ENCODE measurements at regions not wholly inside any gene's neighbourhood (a gene's known extent, or its start where the extent isn't known, plus 50 kb on each side); places are given as distances from the start of the nearest gene placed in this dataset.
"Not testable (repeated sequence)": the region's sequence is repeated elsewhere in the genome, so short reads cannot be mapped to it uniquely, and the experiment has no call there.

DNA sequence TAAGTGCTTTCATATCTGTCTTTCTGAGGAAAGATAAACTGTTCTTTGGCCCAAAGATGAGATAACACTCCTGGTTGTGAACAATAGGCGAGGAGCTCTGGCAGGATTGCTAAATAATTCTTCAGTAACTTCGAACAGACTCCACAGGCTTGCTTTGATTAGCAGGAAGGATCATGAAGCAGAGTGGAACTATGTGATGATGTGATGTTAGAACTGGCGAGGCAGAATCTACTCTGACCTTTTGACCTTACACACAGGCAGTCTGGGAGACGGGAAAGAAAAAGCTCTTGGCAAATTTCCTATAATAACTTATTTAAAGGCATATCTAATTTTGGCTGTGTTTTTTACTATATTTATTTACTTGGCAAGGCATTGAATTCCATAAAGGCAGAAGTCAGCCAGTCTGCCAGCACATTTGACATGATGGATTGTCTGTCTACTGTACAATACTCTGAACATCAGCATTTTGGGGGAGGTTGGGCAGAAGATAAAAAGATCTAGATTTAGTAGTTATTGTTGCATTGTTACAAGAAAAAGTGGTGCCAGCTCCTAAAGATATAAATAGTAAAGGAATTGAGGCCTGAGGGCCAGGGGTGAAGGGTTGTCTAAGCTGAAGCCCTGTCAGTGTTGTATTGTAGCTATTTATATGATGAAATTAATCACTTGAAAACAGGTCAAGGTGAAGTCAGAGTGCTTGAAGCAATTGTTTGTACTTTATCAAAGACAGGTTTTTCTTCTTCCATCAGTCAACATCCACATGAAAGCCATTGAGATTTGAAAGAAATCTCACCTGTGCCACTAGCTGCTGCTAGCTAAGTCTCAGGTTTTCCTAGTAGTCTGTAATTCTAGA, 708.8 kb downstream of the LTN1 start:
- no peak for DNase-seq (ENCODE audit: low read depth in 3 of 3)

DNA sequence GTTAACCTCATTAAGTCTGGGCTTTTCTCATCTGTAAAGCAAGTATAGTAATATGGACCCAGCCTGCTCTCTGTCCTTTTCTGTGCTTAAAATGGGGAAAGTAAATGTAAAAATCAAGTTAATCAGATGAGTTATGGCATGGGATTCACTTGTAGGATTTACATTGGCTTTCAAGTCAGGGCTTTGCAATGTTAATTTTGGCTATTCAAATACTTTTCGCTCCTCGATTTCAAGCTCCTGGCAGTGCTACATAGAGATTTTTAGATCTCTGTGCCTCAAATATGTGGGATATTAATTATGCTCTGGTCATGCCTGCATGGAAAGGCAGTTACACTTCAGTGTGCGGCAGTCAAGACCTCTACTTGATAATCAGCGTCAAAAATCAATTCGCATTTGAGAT, 709.8 kb downstream of the LTN1 start:
- no peak for DNase-seq (ENCODE audit: low read depth in 3 of 3)

DNA sequence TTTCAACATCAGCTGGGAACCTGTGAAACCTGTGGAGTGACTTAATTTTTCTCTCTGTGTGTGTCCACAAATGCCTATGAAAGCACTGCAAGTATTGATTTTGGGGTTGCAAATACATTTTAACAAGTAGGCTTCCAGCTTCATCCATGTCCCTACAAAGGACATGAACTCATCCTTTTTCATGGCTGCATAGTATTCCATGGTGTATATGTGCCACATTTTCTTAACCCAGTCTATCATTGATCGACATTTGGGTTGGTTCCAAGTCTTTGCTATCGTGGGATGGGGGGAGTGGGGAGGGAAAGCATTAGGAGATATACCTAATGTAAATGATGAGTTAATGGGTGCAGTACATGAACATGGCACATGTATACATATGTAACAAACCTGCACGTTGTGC, 711.3 kb downstream of the LTN1 start:
- not testable (repeated sequence) for DNase-seq (ENCODE audit: low read depth in 3 of 3)

DNA sequence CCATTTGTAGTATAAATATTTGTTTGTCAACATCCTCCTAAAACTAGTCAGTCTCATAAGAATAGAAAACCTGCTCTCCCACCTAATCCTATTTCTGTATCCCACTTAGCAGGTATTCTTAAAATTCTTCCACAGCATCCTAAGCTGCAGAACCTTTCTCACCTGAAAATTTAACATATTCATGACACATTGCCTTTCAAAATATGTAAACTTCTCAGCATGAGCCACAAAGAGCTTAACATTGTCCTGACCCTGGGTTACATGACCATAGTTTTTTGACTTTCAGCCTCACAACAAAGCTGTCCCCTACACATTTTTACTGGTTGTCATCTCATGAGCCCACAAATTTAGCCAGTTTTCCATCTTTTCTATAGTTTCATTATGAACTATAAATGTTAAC, 712.1 kb downstream of the LTN1 start:
- DNase-seq (ENCODE audit: low read depth in 3 of 3), result no peak

DNA sequence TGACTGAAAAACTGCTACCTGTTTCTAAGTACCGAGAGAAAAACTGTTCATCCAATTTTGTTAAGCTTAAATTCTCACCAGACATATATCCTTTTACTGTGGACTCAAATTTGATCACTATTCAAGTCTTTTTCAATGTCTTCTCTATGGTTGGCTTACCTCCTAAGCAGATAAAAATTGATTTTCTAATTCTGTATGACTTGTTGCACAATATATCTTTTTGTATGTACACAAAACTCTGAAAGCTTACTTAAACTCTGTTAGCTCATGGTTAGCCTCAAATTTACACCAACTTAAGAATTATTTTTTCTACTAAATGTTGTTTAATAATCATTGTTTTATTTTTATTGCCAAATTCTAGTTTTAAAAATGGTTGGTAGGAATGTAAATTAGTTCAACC, 715.4 kb downstream of the LTN1 start:
- DNase-seq (ENCODE audit: low read depth in 3 of 3), result no peak

DNA sequence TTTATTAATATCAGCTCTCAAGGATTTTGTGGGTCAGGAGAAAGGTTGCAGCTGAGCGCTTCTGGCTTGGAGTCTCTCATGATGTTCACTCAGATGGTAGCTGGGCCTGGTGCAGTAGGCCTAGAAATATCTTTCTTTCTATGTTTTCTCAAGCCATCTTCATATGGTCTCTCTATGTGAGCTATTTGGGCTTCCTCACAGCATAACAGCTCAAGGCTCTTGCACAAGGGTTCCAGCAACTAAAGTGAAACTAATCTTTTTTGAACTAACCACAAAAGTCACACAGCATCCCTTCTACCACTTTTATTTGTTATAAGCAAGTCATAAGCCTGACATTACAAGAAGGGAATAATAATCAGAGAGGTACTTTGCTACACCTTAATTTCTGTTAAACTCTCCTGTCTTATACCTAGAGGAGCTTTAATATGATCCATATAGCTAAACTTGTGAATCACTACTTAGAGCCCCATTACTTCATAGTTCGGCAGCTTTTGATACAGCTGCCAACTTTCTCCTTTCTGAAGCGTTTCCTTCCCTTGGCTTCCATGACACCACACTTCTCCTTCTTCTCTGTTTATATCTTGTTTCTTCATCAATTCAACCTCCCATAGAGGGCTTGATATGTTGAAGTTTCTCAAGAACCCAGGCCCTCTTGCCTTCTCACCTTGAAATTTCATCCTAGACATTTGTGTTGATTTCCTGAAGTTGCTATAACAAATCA, 720.2 kb downstream of the LTN1 start:
- DNase-seq (ENCODE audit: low read depth in 3 of 3), result no peak

DNA sequence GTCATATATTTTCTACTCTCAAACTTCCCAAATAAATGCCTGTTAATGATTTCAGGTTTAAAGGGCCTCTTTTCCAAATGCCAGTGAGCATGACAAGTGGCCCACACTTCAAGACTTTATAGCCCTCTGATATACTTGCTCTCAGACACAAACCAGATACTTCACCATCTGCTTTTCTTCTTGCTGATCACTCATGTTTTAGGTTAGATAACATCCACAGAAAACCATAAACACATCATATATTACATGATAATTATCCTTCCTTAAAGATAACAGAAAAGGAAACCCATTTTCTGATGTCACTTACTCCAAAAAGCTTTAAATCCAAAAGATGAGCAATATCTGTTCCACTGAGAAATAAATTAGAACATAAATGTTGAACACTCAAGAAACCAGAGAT, 723.5 kb downstream of the LTN1 start:
- DNase-seq (ENCODE audit: low read depth in 3 of 3), result no peak

DNA sequence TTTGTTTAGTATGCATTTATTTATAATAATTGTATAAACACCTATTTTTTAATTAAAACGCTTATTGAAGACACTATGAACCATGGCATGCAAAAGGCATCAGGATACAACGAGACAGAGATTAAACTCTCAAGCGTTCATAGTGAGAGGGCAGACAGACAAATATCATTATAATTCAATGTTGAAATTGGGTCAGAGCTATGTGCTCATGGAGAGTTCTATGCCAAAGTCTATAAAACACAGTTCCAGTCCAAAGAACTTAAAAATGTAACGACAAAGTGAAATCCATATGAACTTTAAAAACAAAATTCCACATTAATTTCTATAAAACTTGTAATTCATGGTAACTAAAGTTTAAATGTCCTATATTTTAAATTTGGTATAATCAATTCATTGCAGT, 724.0 kb downstream of the LTN1 start:
- DNase-seq (ENCODE audit: low read depth in 3 of 3), result no peak

DNA sequence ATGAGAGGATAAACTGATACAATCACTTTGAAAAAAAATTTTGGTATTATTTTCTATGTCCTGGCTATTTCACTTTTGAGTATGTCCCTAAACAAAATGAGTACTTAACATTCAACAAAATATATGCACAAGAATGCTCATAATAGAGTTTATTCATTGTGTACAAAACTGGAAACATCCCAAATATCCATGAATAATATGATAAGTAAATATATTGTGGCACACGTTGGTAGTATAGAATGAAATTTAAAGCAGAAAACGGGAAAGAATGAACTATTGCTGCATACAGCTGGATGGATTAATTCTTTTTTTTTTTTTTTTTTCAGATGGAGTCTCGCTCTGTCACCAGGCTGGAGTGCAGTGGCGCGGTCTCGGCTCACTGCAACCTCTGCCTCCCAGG, 725.2 kb downstream of the LTN1 start:
- DNase-seq (ENCODE audit: low read depth in 3 of 3), result no peak

DNA sequence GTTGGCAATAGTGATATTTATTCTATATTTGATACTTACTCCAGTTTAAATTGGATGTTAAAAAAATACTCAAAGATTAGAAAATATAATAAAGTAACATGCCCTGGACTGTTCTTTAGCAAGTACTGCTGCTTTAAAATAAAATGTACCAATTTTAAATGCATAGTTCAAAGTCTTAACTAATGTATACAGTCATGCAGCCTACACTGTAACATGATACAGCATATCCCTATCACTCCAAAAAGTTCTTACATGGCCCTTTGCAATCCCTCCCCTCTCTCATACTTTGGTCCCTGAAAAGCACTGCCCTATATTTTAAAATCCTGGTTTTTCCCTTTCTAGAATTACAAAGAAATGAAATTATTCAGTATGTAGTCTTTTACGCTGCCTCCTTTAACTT, 726.6 kb downstream of the LTN1 start:
- no peak for DNase-seq (ENCODE audit: low read depth in 3 of 3)

DNA sequence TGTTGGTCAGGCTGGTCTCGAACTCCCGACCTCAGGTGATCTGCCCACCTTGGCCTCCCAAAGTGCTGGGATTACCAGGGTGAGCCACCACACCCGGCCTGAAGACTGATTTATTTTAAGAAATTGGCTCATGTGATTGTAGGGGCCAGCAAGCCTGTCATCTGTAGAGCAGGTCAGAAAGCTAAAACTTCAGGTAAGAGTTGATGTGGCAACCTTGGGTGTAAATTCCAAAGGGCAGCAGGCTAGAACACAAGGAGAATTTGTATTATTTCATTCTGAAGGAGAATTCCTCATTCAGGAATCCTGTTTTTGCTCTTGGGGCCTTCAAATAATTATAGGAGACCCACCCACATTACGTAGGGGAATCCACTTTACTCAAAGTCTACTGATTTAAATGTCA, 728.7 kb downstream of the LTN1 start:
- no peak for DNase-seq (ENCODE audit: low read depth in 3 of 3)

DNA sequence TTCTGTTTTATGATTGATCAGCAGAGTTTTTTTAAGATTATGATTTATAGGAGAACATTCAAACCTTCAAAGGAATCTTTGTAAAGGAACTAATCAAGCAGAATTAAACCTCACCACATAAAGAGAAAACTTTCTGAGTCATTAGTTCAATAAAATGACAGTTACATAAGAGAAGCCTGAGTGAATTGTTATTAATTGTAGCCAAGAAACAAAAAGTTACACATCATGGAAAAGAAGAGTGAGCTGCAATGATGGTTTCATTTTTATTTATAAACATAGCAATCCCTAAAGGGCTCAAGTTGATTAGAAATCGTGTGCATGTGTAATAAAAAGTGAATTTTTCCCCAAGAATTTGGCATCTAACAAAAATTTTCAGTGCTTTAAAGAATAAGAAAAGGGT, 731.4 kb downstream of the LTN1 start:
- DNase-seq (ENCODE audit: low read depth in 3 of 3), result no peak

DNA sequence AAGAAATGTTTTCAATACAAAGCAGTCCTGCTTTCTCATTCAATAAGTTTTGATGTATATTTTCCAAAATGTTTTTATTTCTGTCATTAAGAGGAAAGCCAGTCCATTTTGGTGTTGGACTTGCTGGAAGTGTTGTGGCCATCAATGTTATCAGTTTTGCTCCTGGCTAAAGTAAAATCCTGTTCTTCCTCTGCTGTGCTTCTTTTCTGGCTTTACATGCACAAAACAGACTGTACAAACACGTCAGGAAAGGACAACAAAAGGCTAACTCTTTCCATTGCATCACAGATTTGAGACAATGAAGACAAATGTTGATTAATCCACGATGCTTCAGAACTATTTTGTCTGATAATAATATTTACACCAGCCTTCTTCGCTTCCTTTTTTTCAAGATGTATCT, 735.4 kb downstream of the LTN1 start:
- DNase-seq (ENCODE audit: low read depth in 3 of 3), result no peak

DNA sequence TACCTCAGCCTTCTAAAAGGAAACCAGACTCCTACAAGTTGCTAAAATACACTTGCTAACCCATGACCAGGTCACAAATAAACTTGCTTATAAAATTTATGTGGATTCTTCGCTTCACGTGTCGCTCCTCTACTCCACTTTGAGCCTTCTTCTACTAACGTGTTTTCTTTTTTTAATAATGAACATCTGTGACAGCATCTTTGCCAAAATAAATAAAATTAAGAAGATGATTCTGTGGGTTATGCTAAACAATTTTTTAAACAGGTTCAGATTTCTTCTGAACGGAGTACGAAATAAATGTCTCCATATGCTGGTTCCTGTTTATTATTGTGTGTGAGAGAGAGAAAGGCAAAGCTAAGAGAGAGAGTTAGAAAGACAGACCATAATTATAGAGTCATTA, 735.8 kb downstream of the LTN1 start:
- no peak for DNase-seq (ENCODE audit: low read depth in 3 of 3)

DNA sequence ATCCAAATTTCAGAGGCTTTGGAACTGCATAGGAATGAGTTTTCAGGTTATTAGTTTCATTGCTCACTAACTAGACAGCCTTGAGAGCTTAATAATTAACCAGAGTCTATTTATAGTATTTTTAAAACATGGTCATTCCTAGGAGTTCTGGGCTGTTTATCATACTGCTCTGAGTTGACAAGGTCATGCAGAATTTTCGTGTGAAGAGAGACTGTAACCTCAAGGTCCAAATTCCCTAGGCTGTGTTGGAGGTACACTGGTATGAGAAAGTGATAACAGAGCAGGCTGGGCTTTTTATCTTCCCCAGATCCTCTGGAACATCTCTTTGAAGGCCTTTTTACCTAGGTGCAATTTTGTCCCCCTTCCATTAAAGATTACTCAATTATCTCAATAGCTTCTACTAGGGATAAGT, 736.3 kb downstream of the LTN1 start:
- no peak for DNase-seq (ENCODE audit: low read depth in 3 of 3)

DNA sequence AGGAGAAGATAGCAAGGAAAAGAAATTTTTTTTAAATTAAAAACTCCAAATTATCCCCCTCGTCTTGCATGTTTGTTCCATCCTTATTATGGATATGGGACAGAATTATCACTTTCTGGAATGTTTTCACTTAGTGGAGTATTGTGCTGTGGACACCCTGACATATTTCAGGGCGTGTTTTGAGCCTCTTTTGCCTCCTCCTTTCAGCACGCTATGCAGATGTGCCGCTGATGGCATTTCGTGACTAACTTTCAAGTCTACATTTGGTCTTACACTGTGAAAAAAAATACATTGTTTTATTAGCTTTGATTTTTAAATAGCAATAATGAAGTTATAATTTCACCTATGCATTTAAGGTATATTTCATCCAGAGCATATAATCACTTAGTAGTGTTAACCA, 738.7 kb downstream of the LTN1 start:
- DNase-seq (ENCODE audit: low read depth in 3 of 3), result no peak

DNA sequence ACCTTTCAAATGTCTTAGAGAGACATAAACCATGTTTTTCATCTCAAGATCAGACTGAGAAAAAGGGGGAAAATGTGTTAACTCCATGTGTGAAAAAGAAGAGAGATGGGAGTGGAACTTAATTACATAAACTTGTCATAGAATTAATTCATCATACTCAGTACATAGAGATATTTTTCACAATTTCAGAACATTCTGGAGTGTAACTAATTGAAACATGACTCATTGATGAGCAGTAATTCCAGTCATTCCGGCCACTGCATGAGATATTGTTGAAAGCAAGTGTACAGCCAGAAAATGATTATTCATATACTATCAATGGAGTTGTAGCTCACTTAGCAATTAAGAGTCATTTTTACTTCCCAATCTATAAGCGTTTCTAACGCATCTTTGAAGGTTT, 739.3 kb downstream of the LTN1 start:
- DNase-seq (ENCODE audit: low read depth in 3 of 3), result no peak

DNA sequence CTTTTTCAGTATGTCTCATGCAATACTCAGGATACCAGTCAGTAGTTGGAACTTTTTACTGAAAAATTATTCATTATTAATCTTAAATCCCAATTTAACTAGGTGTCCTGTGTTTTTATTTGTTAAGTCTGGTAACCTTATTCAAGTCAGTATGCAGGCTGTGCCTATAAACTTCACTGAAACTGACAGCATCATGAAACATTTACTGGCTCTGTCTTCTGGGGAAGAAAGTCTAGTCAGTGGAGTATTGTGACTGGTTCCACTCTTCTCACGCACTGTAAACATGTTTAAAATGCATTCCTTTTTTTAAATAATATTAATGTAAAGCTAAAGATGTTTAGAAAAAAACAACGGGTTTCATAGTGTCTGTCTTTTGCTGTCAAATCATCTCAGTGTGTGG, 739.7 kb downstream of the LTN1 start:
- DNase-seq (ENCODE audit: low read depth in 3 of 3), result no peak

DNA sequence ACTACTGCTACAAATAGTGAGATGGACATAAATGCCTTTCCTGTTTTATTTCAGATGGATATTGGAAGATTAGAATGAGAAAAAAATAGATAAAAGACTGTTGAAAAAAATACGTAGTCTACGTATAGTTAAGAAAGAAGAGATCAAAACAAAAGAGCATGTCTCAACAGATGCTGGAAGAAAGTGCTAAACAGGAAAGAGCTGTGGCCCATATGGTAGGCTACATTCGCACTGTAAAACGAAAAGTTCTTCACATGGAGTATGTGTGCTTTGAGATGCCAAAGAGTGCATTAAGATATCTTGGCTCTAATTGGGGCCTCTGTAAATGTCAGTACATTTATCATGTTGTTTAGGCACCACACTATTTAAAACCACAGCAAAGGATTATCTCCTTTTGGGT, 741.7 kb downstream of the LTN1 start:
- no peak for DNase-seq (ENCODE audit: low read depth in 3 of 3)

DNA sequence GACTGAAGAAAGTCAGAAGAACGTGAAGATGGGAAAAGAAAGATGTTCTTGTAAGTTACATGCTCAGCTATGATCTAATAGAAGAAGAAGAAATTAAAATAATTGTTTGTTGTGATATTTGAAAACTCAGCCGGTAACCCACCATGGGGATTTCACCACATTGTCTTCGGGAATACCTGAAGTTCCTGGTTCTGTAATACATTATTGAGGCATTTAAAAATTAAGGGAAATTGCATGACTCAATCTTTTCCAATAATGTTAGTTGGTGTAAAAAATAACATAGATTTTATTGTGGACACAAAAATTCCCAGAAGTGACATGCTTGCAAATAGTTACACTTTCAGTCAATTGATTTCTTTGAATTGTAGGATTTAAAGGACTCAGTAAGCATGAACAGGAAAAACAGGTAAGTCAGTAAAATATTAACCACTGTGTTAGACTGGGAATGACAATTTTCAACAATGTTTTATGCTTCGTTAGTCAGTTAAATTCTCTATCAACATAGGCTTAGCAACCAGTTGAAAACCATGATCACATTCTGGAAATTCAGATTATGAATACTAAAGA, 745.1 kb downstream of the LTN1 start:
- DNase-seq (ENCODE audit: low read depth in 3 of 3), result no peak

DNA sequence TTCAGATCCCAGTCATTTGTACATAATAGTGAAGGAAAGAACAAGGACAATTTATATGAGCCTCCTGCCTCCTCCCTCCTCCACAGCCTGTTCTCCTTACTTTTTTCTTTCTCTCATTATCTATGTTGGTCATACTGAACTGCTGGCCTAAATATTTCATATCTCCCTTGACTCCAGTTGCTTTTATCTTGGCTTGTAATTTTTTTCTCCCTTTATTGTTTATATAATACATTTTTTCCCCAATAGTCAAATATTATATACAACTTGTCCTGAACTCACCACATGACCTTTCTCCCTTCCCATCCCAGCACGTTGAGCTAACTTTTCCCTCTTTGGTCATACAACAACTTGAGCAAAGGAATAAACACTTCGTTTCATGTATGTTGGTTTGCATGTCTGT, 752.1 kb downstream of the LTN1 start:
- no peak for DNase-seq (ENCODE audit: low read depth in 3 of 3)

DNA sequence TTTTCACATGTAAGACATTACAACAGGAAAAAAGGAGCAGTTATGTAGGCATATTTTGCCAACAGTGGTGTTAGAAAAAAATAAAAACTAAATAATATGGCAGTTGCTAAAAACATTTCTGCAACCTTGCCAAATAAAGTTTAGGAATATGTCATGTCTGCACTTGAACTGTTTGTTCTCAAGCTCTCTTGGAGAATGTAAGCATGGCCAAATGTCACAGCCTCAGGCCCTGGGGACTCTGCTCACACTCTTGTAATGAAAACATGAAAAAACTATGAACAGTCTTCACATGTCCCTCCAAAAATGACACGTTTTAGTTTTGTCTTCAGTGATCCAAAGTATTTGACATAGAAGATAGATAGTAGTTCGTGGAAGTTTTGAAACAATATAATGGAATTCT, 753.3 kb downstream of the LTN1 start:
- no peak for DNase-seq (ENCODE audit: low read depth in 3 of 3)

DNA sequence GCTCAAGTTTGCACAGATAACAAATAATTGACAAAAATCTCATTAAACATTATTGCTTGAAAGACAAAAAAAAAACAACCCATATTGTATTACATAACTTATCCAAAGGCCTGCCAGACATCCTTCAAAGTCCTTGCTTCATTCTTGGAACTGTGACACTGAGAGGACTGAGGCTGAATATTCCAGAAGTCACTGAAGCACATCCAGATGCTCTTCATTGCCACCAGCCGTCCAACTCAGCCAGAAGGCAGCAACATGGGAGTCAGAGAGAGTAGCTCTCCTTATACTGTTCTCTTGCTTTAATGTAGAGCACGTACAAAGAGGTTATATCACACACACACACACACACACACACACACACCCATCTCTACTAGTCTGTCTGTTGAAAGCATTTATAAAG, 755.0 kb downstream of the LTN1 start:
- DNase-seq (ENCODE audit: low read depth in 3 of 3), result no peak

Data from stimulated activated CD4-positive, alpha-beta T cell treated with anti-CD3 and anti-CD28 coated beads, TNF-alpha, amount 100 ng/mL, for 48 hours (primary cell).